Uterus (tissue), 3 donors: ENCODE measurements at regions not wholly inside any gene's neighbourhood (a gene's known extent, or its start where the extent isn't known, plus 50 kb on each side); places are given as distances from the start of the nearest gene placed in this dataset.

Experiments used
- DNase-seq, 2 donors: peaks; one replicate each; pipeline ENCODE4 v3.0.0-alpha.2; 2019 to 2020
- H3K27ac ChIP-seq, 2 donors: fragments of 200-600 bp; sonication (generic); 1 replicate in 1 of 2; 2 replicates in 1 of 2; pipeline ENCODE4 v1.5.1; 2016 to 2018
- H3K27me3 ChIP-seq, 2 donors: fragments of 200-600 bp; sonication (generic); one replicate each; pipeline ENCODE4 v1.5.1; 2018 to 2019; ENCODE audit warnings: control low read depth in 1 of 2
- H3K36me3 ChIP-seq, 2 donors: fragments of 200-600 bp; sonication (generic); one replicate each; pipeline ENCODE4 v1.5.1; 2019; ENCODE audit warnings: control low read depth in 1 of 2
- H3K4me1 ChIP-seq, 2 donors: fragments of 200-600 bp; sonication (generic); one replicate each; pipeline ENCODE4 v1.5.1; 2018 to 2019; ENCODE audit warnings: control low read depth in 1 of 2
- H3K4me3 ChIP-seq, 2 donors: fragments of 200-600 bp; sonication (generic); 1 replicate in 1 of 2; 2 replicates in 1 of 2; pipeline ENCODE4 v1.5.1; 2018 to 2019; ENCODE audit warnings: mild to moderate bottlenecking in 1 of 2
- H3K9me3 ChIP-seq, 2 donors: fragments of 200-600 bp; sonication (generic); one replicate each; pipeline ENCODE4 v1.5.1; 2019; ENCODE audit warnings: control low read depth in 1 of 2
- CTCF ChIP-seq, 4 experiments: fragments of 200-600 bp in 2 of 4; fragments of 450-650 bp in 2 of 4; sonication (generic) in 2 of 4; IDR thresholded peaks; one replicate each; pipeline ENCODE4 v1.5.1; 2016 to 2019; ENCODE audit warnings: antibody characterized with exemption in 4 of 4, mild to moderate bottlenecking in 2 of 4, moderate library complexity in 1 of 4
- POLR2A ChIP-seq, 2 donors: fragments of 450-650 bp; IDR thresholded peaks; one replicate each; pipeline ENCODE4 v1.6.1; 2016; ENCODE audit warnings: antibody characterized with exemption in 2 of 2, mild to moderate bottlenecking in 1 of 2, moderate library complexity in 1 of 2
- intact Hi-C: fragments of 100-400 bp; cut with DNase I; formaldehyde crosslinking; loops from one replicate; pipeline ENCODE4 v1.15.1; 2023; ENCODE audit warnings: low total_unique reads
- donor health status: DM: yes; HTN: yes; CAD: no.

- Histone ChIP-seq H3K4me3 (no peak overlapping the region), H3K36me3 (no peaks in the 10 kb centered on the region), H3K27me3 (no peaks in the 10 kb centered on the region), H3K4me1 (no peaks in the 10 kb centered on the region), H3K27ac (no peak overlapping the region), H3K9me3 (no peaks in the 10 kb centered on the region)
- no peak for DNase-seq
- intact Hi-C loops = no loop called here
- TF ChIP-seq POLR2A (IDR thresholded peaks at IDR 0.05) (no peak), CTCF (IDR thresholded peaks at IDR 0.05) (no peak)
Measured at GRCh38 chr5:89885670-89886069, 523.9 kb downstream of the CETN3 start.

- no peak for TF ChIP-seq POLR2A (IDR thresholded peaks at IDR 0.05)
- TF ChIP-seq CTCF (IDR thresholded peaks at IDR 0.05) = no peak
- Histone ChIP-seq H3K27me3 (no peaks in the 10 kb centered on the region), H3K9me3 (no peaks in the 10 kb centered on the region), H3K4me3 (no peak overlapping the region), H3K27ac (no peak overlapping the region), H3K4me1 (no peaks in the 10 kb centered on the region), H3K36me3 (no peaks in the 10 kb centered on the region)
- intact Hi-C loops = no loop called here
- DNase-seq = no peak
Measured at GRCh38 chr5:89883967-89884366, 525.6 kb downstream of the CETN3 start.

GRCh38 chr5:89878140-89879132 lies 531.1 kb downstream of the CETN3 start:
- Histone ChIP-seq H3K4me3 (no peak overlapping the region), H3K36me3 (no peaks in the 10 kb centered on the region), H3K27ac (no peak overlapping the region), H3K4me1 (no peaks in the 10 kb centered on the region), H3K27me3 (no peaks in the 10 kb centered on the region), H3K9me3 (no peaks in the 10 kb centered on the region)
- intact Hi-C loops = no loop called here
- no peak for TF ChIP-seq CTCF (IDR thresholded peaks at IDR 0.05)
- TF ChIP-seq POLR2A (IDR thresholded peaks at IDR 0.05) = no peak
- DNase-seq = no peak

GRCh38 chr5:89871906-89872305 lies 537.6 kb downstream of the CETN3 start:
- no peak overlapping the region for H3K4me3 ChIP-seq
- no peak for TF ChIP-seq POLR2A (IDR thresholded peaks at IDR 0.05)
- no peak for TF ChIP-seq CTCF (IDR thresholded peaks at IDR 0.05)
- H3K36me3 ChIP-seq = no peaks in the 10 kb centered on the region
- no peaks in the 10 kb centered on the region for H3K4me1 ChIP-seq
- intact Hi-C loops = no loop called here
- no peaks in the 10 kb centered on the region for H3K9me3 ChIP-seq
- no peak for DNase-seq
- H3K27me3 ChIP-seq = no peaks in the 10 kb centered on the region
- no peak overlapping the region for H3K27ac ChIP-seq

GRCh38 chr5:89869346-89869745 lies 540.2 kb downstream of the CETN3 start:
- Histone ChIP-seq H3K4me3 (no peak overlapping the region), H3K27me3 (no peaks in the 10 kb centered on the region), H3K4me1 (no peaks in the 10 kb centered on the region), H3K9me3 (no peaks in the 10 kb centered on the region), H3K27ac (no peak overlapping the region), H3K36me3 (no peaks in the 10 kb centered on the region)
- TF ChIP-seq POLR2A (IDR thresholded peaks at IDR 0.05) (no peak), CTCF (IDR thresholded peaks at IDR 0.05) (no peak)
- intact Hi-C loops = no loop called here
- DNase-seq = no peak
